ENCODE measurements at regions not wholly inside any gene's neighbourhood (a gene's known extent, or its start where the extent isn't known, plus 50 kb on each side); places are given as distances from the start of the nearest gene placed in this dataset.

DNA sequence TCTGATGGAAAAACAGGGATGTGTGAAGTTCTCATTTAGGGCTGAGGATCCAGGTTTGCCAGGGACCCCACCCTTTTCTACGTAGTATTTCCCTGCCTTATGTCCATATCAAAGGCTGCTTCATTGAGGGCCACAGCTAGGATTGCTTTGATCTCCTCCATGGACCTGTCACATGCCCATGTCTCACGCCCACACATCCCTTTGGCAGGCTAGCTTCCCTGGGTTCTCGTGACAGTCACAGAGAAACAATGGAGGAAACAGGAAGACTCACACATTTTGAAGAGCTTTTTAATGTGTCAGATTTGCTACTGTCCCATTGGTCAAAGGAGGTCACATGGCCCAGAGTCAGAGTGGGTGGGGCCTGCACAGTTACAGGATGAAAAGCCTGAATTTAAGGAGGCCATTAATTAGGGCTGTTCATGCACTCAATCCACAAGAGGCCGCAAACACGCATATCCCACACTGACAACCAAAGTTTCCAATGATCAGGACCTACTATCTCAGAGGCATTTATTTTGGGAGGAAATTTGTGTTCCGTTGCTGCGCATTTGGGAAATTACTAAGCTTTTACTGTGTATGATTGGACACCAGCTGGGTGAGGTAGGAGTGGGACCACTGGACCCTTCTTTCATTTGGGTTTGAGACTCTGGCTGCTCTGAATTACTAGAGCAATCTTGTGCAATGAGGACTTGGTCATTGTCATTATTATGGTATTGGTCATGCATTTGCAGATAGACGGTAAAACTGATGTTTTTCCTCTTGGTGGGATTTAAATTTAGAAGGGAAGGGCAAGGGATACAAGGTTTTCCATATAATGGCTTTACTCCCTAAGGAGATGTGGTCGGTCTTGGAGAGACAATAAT is 266.2 kb downstream of the KTN1 start:
- TF ChIP-seq, protein P1, sequence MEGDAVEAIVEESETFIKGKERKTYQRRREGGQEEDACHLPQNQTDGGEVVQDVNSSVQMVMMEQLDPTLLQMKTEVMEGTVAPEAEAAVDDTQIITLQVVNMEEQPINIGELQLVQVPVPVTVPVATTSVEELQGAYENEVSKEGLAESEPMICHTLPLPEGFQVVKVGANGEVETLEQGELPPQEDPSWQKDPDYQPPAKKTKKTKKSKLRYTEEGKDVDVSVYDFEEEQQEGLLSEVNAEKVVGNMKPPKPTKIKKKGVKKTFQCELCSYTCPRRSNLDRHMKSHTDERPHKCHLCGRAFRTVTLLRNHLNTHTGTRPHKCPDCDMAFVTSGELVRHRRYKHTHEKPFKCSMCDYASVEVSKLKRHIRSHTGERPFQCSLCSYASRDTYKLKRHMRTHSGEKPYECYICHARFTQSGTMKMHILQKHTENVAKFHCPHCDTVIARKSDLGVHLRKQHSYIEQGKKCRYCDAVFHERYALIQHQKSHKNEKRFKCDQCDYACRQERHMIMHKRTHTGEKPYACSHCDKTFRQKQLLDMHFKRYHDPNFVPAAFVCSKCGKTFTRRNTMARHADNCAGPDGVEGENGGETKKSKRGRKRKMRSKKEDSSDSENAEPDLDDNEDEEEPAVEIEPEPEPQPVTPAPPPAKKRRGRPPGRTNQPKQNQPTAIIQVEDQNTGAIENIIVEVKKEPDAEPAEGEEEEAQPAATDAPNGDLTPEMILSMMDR (conservative IDR thresholded peaks at IDR 0.05; ENCODE audit: low read depth in 2 of 2), result no peak
- TF ChIP-seq POLR2AphosphoS5 (IDR thresholded peaks at IDR 0.05; ENCODE audit: low read depth), result no peak
- TF ChIP-seq EZH2 (IDR thresholded peaks at IDR 0.05; ENCODE audit: low read depth, unreplicated experiment), result no peak
- no peak for TF ChIP-seq EZH2phosphoT487 (IDR thresholded peaks at IDR 0.05; ENCODE audit: unreplicated experiment)
- TF ChIP-seq, protein P2, sequence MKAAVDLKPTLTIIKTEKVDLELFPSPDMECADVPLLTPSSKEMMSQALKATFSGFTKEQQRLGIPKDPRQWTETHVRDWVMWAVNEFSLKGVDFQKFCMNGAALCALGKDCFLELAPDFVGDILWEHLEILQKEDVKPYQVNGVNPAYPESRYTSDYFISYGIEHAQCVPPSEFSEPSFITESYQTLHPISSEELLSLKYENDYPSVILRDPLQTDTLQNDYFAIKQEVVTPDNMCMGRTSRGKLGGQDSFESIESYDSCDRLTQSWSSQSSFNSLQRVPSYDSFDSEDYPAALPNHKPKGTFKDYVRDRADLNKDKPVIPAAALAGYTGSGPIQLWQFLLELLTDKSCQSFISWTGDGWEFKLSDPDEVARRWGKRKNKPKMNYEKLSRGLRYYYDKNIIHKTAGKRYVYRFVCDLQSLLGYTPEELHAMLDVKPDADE (IDR thresholded peaks at IDR 0.05), result no peak

All from GM23338 (cell line).